Hepatocyte (in vitro differentiated cells): ENCODE measurements at regions not wholly inside any gene's neighbourhood (a gene's known extent, or its start where the extent isn't known, plus 50 kb on each side); places are given as distances from the start of the nearest gene placed in this dataset.

Experiments
- DNase-seq: peaks from one replicate; pipeline ENCODE4 v3.0.0-alpha.2; 2016; ENCODE audit warnings: low spot score
- H2AFZ ChIP-seq: fragments of 200-600 bp; sonication (generic); 2 replicates; pipeline ENCODE4 v1.6.0; 2016; ENCODE audit warnings: antibody characterized with exemption, mild to moderate bottlenecking
- H3K27ac ChIP-seq: fragments of 200-600 bp; sonication (generic); 2 replicates; pipeline ENCODE4 v1.5.1; 2016; ENCODE audit warnings: mild to moderate bottlenecking
- H3K27me3 ChIP-seq: fragments of 200-600 bp; sonication (generic); 2 replicates; pipeline ENCODE4 v1.6.1; 2016
- H3K36me3 ChIP-seq: fragments of 200-600 bp; sonication (generic); replicated peaks from 2 replicates; pipeline ENCODE4 v1.5.1; 2016; ENCODE audit warnings: low read depth; ENCODE audit not compliant: insufficient read depth
- H3K4me1 ChIP-seq: fragments of 200-600 bp; sonication (generic); 2 replicates; pipeline ENCODE4 v1.5.1; 2016; ENCODE audit warnings: mild to moderate bottlenecking, moderate library complexity; ENCODE audit not compliant: insufficient read depth
- H3K4me2 ChIP-seq: fragments of 200-600 bp; sonication (generic); 2 replicates; pipeline ENCODE4 v1.6.0; 2016
- H3K4me3 ChIP-seq: fragments of 200-600 bp; sonication (generic); 2 replicates; pipeline ENCODE4 v1.5.1; 2016; ENCODE audit warnings: mild to moderate bottlenecking
- H3K79me2 ChIP-seq: fragments of 200-600 bp; sonication (generic); 2 replicates; pipeline ENCODE4 v1.6.0; 2017; ENCODE audit warnings: mild to moderate bottlenecking
- H3K9me2 ChIP-seq: fragments of 200-600 bp; sonication (generic); replicated peaks from 2 replicates; pipeline ENCODE4 v1.6.0; 2017; ENCODE audit warnings: mild to moderate bottlenecking; ENCODE audit not compliant: insufficient read depth
- H3K9me3 ChIP-seq: fragments of 200-600 bp; sonication (generic); 2 replicates; pipeline ENCODE4 v1.5.1; 2016; ENCODE audit warnings: low read depth, mild to moderate bottlenecking
- H4K20me1 ChIP-seq: fragments of 200-600 bp; sonication (generic); 2 replicates; pipeline ENCODE4 v1.6.0; 2016; ENCODE audit warnings: mild to moderate bottlenecking; ENCODE audit not compliant: insufficient read depth, poor library complexity, severe bottlenecking
- CTCF ChIP-seq: fragments of 200-600 bp; sonication (generic); IDR thresholded peaks from 2 replicates; pipeline ENCODE4 v1.5.1; 2016; ENCODE audit warnings: antibody characterized with exemption, mild to moderate bottlenecking; ENCODE audit not compliant: poor library complexity
- EZH2 ChIP-seq: fragments of 200-600 bp; sonication (generic); IDR thresholded peaks from 2 replicates; pipeline ENCODE4 v1.6.1; 2016; ENCODE audit warnings: antibody characterized with exemption, mild to moderate bottlenecking, borderline replicate concordance
- EZH2phosphoT487 ChIP-seq: fragments of 200-600 bp; sonication (generic); IDR thresholded peaks from one replicate; pipeline ENCODE4 v1.6.1; 2018; ENCODE audit warnings: antibody characterized with exemption, mild to moderate bottlenecking, low read depth, moderate library complexity; ENCODE audit not compliant: unreplicated experiment, severe bottlenecking
- WGBS: methylation state at CpG from one replicate; pipeline ENCODE4 v1.1.6; 2016; ENCODE audit warnings: low lambda C conversion rate; ENCODE audit errors: missing lambda C conversion rate; 5-methylcytosine and 5-hydroxymethylcytosine counted together

DNA sequence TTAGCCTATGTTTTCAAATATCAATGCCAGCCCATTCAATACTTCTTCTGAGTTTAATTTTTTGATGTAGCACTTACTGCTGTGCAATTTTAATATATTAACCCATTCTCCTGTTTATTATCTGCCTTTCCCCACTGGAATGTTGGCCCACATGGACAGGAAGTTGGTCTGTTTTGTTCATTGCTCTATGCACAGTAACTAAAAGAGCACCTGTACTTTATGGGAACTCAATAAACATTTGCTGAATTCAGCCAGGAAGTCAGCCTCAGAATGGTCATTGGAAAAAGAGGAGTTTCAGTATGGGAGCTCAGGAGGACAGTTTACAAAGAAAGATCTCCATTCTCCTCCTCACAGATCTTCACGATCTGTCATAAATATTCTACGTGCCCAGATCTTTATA is 510.5 kb upstream of the AGA start:
- H3K27me3 ChIP-seq = no peaks in the 10 kb centered on the region
- no peak for DNase-seq
- H3K9me3 ChIP-seq = no peaks in the 10 kb centered on the region
- no peak overlapping the region for H2AFZ ChIP-seq
- no peaks in the 10 kb centered on the region for H3K4me1 ChIP-seq
- H3K36me3 ChIP-seq = no peaks in the 10 kb centered on the region
- no peak for TF ChIP-seq CTCF
- TF ChIP-seq EZH2phosphoT487 = no peak
- no peak for TF ChIP-seq EZH2
- H3K27ac ChIP-seq = no peak overlapping the region
- no peaks in the 10 kb centered on the region for H3K79me2 ChIP-seq
- H3K9me2 ChIP-seq = no peaks in the 10 kb centered on the region
- 96% methylated on average over 2 of the region's 2 CpGs for WGBS
- H3K4me3 ChIP-seq = no peak overlapping the region
- no peak overlapping the region for H3K4me2 ChIP-seq
- no peaks in the 10 kb centered on the region for H4K20me1 ChIP-seq

GRCh38 chr4:177957596-177958360 is 515.5 kb upstream of the AGA start:
- Histone ChIP-seq H2AFZ (no peak overlapping the region), H3K9me3 (no peaks in the 10 kb centered on the region), H4K20me1 (no peaks in the 10 kb centered on the region), H3K36me3 (no peaks in the 10 kb centered on the region), H3K4me2 (no peak overlapping the region), H3K4me3 (no peak overlapping the region), H3K4me1 (no peaks in the 10 kb centered on the region), H3K27ac (no peak overlapping the region), H3K27me3 (no peaks in the 10 kb centered on the region), H3K79me2 (no peaks in the 10 kb centered on the region), H3K9me2 (no peaks in the 10 kb centered on the region)
- no peak for DNase-seq
- no peak for TF ChIP-seq EZH2phosphoT487
- TF ChIP-seq EZH2 = no peak
- TF ChIP-seq CTCF = no peak
- WGBS = 75% methylated on average over 5 of the region's 5 CpGs

DNA sequence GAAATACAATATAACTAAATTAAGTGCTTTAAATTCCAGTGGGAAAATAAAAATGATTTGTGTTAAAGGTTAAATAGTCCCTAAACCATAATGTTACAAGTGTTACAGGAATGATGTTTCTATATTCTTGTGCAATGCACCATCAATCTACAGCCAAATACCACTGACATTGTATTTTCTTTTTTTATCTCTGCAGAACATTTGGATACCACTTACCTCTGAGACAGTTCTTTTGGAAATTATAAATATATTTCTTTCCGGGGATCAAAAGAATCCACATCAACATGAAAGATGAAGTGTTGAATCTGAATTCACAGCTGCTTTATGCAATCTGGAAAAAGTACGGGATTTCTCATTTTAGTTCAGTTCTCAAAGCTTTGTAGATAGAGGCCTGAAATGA is 518.3 kb upstream of the AGA start:
- H3K4me1 ChIP-seq = no peaks in the 10 kb centered on the region
- 95% methylated on average over 2 of the region's 2 CpGs for WGBS
- TF ChIP-seq EZH2phosphoT487 (no peak), EZH2 (no peak), CTCF (no peak)
- H3K4me3 ChIP-seq = no peak overlapping the region
- no peaks in the 10 kb centered on the region for H3K36me3 ChIP-seq
- no peak overlapping the region for H2AFZ ChIP-seq
- no peak overlapping the region for H3K27ac ChIP-seq
- H3K27me3 ChIP-seq = no peaks in the 10 kb centered on the region
- no peak overlapping the region for H3K4me2 ChIP-seq
- H3K9me2 ChIP-seq = no peaks in the 10 kb centered on the region
- no peak for DNase-seq
- no peaks in the 10 kb centered on the region for H3K79me2 ChIP-seq
- H3K9me3 ChIP-seq = no peaks in the 10 kb centered on the region
- H4K20me1 ChIP-seq = no peaks in the 10 kb centered on the region
